Activated CD8-positive, alpha-beta memory T cell treated with anti-CD3 and anti-CD28 coated beads, Interleukin-2, amount 50 U/mL, for 4 hours (primary cell): ENCODE measurements at regions not wholly inside any gene's neighbourhood (a gene's known extent, or its start where the extent isn't known, plus 50 kb on each side); places are given as distances from the start of the nearest gene placed in this dataset.

Source experiments
- DNase-seq: peaks from one replicate; pipeline ENCODE4 v3.0.0-alpha.2; 2020

- no peak for DNase-seq
Observed at GRCh38 chr1:55369474-55369873, 154.3 kb upstream of the USP24 start.

- no peak for DNase-seq
Observed at GRCh38 chr1:55368698-55369097, 153.5 kb upstream of the USP24 start.

- DNase-seq: no peak
Observed at GRCh38 chr1:55367273-55367672, 152.1 kb upstream of the USP24 start.

GRCh38 chr1:55364216-55364615 is 149.1 kb upstream of the USP24 start:
- DNase-seq: no peak

GRCh38 chr1:55363268-55363667 is 148.1 kb upstream of the USP24 start:
- DNase-seq: no peak

- no peak for DNase-seq
Observed at GRCh38 chr1:55362558-55362957, 147.4 kb upstream of the USP24 start.

GRCh38 chr1:55359611-55360010 is 144.4 kb upstream of the USP24 start:
- no peak for DNase-seq

- DNase-seq: no peak
Observed at GRCh38 chr1:55358581-55358980, 143.4 kb upstream of the USP24 start.

- no peak for DNase-seq
Observed at GRCh38 chr1:55355549-55355948, 140.4 kb upstream of the USP24 start.

- DNase-seq: no peak
Observed at GRCh38 chr1:55353707-55354620, 138.8 kb upstream of the USP24 start.

- no peak for DNase-seq
Observed at GRCh38 chr1:55352811-55353180, 137.6 kb upstream of the USP24 start.

- DNase-seq: no peak
Observed at GRCh38 chr1:55352080-55352810, 137.1 kb upstream of the USP24 start.

- no peak for DNase-seq
Observed at GRCh38 chr1:55348356-55348755, 133.2 kb upstream of the USP24 start.

GRCh38 chr1:55347866-55348265 is 132.7 kb upstream of the USP24 start:
- no peak for DNase-seq

- no peak for DNase-seq
Observed at GRCh38 chr1:55347041-55347440, 131.9 kb upstream of the USP24 start.

- DNase-seq: no peak
Observed at GRCh38 chr1:55346586-55346985, 131.4 kb upstream of the USP24 start.

GRCh38 chr1:55339681-55340080 is 124.5 kb upstream of the USP24 start:
- no peak for DNase-seq

GRCh38 chr1:55338448-55338820 is 123.3 kb upstream of the USP24 start:
- no peak for DNase-seq

GRCh38 chr1:55337801-55338447 is 122.8 kb upstream of the USP24 start:
- DNase-seq: no peak

GRCh38 chr1:55334797-55335196 is 119.6 kb upstream of the USP24 start:
- no peak for DNase-seq

- DNase-seq: no peak
Observed at GRCh38 chr1:55334160-55334559, 119.0 kb upstream of the USP24 start.

- no peak for DNase-seq
Observed at GRCh38 chr1:55333461-55333860, 118.3 kb upstream of the USP24 start.

- DNase-seq: no peak
Observed at GRCh38 chr1:55331351-55331750, 116.2 kb upstream of the USP24 start.
